Epithelial cell of esophagus (primary cell): ENCODE measurements at regions not wholly inside any gene's neighbourhood (a gene's known extent, or its start where the extent isn't known, plus 50 kb on each side); places are given as distances from the start of the nearest gene placed in this dataset.
A peak's percentile ranks its signal among the peaks of the same experiment; 100 is the strongest.

Source experiments
- DNase-seq: peaks from one replicate; pipeline ENCODE4 v3.0.0; 2010; ENCODE audit warnings: low read depth
- H3K4me3 ChIP-seq: 2 replicates; pipeline ENCODE4 v1.5.1; 2011; ENCODE audit warnings: mild to moderate bottlenecking, low read length, control low read depth
- TF ChIP-seq, protein P1 (sequence below): IDR thresholded peaks from 2 replicates; pipeline ENCODE4 v1.5.1; 2011; ENCODE audit warnings: low read depth, mild to moderate bottlenecking, low read length, control low read depth, inconsistent platforms; ENCODE audit not compliant: insufficient read depth; ENCODE audit errors: missing control alignments

DNA sequence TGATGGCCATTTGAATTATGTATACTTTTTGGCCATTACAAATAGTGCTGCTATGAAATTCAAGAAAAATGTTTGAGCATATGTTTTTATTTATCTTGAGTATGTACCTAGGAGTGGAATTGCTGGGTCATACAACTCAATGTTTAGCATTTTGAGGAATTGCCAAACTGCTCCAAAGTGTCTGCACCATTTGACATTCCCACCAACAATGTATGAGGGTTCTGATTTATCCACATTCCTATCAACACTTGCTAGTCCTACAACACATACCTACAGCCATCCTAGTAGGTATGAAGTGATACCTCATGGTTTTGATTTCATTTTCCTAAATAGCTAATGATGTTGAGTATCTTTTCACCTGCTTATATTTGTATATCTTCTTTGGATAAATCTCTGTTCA lies 165.5 kb downstream of the NOC3L start:
- DNase-seq: no peak
- no peak overlapping the region for H3K4me3 ChIP-seq
- TF ChIP-seq, protein P1, sequence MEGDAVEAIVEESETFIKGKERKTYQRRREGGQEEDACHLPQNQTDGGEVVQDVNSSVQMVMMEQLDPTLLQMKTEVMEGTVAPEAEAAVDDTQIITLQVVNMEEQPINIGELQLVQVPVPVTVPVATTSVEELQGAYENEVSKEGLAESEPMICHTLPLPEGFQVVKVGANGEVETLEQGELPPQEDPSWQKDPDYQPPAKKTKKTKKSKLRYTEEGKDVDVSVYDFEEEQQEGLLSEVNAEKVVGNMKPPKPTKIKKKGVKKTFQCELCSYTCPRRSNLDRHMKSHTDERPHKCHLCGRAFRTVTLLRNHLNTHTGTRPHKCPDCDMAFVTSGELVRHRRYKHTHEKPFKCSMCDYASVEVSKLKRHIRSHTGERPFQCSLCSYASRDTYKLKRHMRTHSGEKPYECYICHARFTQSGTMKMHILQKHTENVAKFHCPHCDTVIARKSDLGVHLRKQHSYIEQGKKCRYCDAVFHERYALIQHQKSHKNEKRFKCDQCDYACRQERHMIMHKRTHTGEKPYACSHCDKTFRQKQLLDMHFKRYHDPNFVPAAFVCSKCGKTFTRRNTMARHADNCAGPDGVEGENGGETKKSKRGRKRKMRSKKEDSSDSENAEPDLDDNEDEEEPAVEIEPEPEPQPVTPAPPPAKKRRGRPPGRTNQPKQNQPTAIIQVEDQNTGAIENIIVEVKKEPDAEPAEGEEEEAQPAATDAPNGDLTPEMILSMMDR: no peak

DNA sequence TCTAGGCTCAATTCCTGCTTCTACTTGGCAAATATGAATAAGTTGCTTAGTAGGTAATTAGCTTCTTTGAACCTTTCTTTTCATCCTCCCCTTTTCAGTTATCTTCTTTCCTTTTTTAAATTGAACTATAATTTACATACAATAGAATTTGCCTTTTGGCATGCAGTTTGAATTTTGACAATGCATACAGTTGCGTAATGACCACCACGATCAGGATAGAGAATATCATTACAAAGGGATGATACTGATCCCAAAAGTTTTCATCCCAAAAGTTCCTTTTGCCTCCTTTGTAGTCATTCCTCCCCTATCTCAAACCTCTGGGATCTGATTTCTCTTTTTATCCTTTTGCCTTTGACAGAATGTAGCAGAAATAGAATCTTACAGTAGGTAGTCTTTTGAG lies 164.4 kb downstream of the NOC3L start:
- TF ChIP-seq, protein P1: no peak
- H3K4me3 ChIP-seq: no peak overlapping the region
- DNase-seq: no peak

DNA sequence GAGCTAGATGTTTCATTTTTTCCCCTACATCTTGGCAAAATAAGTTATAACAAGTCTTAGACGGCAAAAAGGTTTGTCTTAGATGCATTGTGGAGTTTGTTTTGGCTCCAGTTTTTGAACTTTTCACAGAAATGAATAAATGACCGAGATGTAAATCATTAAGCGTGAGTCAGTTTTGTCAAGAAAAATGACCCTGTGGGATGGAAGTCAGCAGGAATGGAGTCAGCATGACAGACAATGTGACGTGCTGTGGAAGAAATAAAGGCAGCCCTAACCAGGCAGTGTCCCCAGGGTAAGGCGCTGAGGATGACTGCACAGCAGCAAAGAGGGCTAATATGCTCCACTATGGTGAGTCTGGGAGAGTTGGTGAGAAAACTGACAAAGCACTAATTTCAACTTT lies 163.2 kb downstream of the NOC3L start:
- TF ChIP-seq, protein P1: no peak
- peak; percentile 12 for DNase-seq
- no peak overlapping the region for H3K4me3 ChIP-seq

DNA sequence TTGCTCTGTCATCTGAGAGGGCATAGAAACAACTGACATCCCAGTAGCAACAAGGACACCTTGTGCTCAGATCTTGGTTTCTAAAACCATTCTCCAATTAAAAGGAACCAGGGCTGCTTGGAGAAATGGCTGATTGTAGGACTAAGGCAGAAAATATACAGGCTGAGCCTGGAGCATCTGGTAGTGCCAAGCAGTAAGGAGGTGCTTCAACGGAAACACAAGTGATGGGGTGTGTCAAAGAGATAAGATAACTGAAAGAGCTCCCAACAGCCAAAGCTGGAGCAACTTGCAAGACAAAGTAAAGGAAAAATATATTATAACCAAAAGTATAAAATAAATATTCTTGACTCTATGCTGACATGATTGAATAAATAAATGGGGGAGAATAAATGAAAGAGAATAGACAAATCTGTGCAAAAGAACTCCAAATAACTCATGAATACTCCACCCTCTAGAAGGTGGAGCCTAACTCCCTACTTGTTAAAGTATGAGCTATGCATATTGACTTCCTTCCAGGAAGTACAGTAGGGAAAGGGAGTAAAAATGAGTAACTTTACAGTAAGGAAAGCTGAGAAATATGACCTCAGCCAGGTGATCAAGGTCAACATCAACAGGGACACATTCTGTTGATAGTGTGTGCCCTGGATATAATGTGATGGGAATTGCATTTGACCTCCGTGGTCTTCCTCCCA lies 162.4 kb downstream of the NOC3L start:
- DNase-seq: no peak

DNA sequence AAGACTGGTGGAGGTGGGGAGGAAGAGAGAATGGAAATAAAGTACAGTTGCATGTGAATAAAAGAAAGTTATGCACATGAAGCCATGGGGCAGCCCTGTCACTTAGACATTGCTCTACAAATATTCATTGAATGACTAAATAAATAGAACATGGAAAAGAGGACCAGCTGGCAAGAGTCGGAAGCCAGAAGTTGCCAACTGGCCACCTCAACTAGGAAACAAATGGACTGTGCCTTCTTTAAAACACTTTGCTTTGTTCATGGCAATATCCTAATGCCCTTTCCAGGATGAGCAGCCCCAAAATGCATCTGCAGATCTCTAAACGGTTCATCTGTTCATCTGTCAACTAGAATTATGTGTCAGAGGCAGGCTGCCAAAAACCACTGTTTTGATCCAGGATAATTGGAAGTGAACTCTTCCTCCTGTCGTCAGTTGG lies 157.3 kb downstream of the NOC3L start:
- DNase-seq: no peak
- TF ChIP-seq, protein P1: no peak

More for the DNA sequence above, 162.4 kb downstream of the NOC3L start:
- TF ChIP-seq, protein P1: no peak
- H3K4me3 ChIP-seq: no peak overlapping the region

DNA sequence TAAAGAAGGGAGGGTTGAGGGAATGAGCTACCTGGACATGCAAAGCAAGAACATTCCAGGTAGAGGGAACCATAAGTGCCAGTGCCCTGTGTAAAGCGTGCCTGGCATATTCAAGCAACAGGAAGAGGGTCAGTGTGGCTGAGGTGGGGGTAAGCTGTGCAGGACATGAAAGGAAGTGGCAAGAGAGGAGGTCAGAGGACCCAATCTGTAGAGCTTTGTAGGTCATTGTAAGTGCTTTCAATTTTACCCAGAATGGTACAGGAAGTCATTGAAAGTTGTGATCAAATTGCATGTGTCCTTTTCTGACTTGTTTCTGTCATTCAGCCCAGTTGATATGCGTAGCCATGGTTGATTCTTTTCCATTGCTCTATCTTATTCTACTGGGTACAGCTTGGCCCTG lies 156.6 kb downstream of the NOC3L start:
- TF ChIP-seq, protein P1: no peak
- no peak for DNase-seq
- no peak overlapping the region for H3K4me3 ChIP-seq

More for the DNA sequence above, 157.3 kb downstream of the NOC3L start:
- no peak overlapping the region for H3K4me3 ChIP-seq

DNA sequence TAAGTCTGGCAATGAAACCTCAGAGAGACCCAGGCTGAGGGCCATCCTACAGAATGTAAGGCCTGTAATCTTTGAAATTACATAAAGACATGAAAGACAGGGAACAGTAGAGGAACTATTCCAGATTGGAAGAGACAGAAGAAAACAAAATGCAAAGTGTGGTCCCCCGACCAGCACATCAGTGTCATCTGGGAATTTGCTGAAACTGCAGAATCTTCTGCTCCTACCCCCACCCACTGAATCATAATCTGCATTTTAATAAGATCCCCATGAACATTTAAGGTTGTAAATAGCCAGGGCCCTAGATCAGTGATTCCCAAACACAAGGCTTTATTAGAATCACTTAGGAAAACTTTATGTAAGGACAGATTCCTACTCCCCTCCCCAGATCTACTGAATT lies 154.4 kb downstream of the NOC3L start:
- TF ChIP-seq, protein P1: no peak
- DNase-seq: no peak

More for the DNA sequence above, 154.4 kb downstream of the NOC3L start:
- no peak overlapping the region for H3K4me3 ChIP-seq
